A549 (cell line): ENCODE measurements at regions not wholly inside any gene's neighbourhood (a gene's known extent, or its start where the extent isn't known, plus 50 kb on each side); places are given as distances from the start of the nearest gene placed in this dataset.

Experiments used
- BCL3 ChIP-seq: fragments of >200 bp; sonication (Bioruptor Twin); formaldehyde crosslinking; IDR thresholded peaks from 3 replicates; pipeline ENCODE4 v1.6.1; 2016
- CHD2 ChIP-seq: fragments of 150-350 bp; IDR thresholded peaks from 2 replicates; pipeline ENCODE4 v1.6.1; 2014; ENCODE audit warnings: low read length; ENCODE audit not compliant: partially characterized antibody
- CTCF ChIP-seq: fragments of >200 bp; sonication (Bioruptor Twin); formaldehyde crosslinking; IDR thresholded peaks from 3 replicates; pipeline ENCODE4 v1.5.1; 2016
- EP300 ChIP-seq, 2 experiments: fragments of >200 bp; sonication (Bioruptor Twin); formaldehyde crosslinking; IDR thresholded peaks; 2 replicates in 1 of 2; 3 replicates in 1 of 2; pipeline ENCODE4 v1.6.1; 2016 to 2017
- JUNB ChIP-seq: fragments of >200 bp; sonication (Bioruptor Twin); formaldehyde crosslinking; IDR thresholded peaks from 2 replicates; pipeline ENCODE4 v1.6.1; 2016
- MAX ChIP-seq: IDR thresholded peaks from 2 replicates; pipeline ENCODE4 v1.6.1; 2012
- MAZ ChIP-seq: fragments of 150-350 bp; IDR thresholded peaks from 2 replicates; pipeline ENCODE4 v1.6.1; 2014; ENCODE audit warnings: antibody characterized with exemption, low read depth, low read length, borderline replicate concordance
- MYC ChIP-seq: IDR thresholded peaks from 2 replicates; pipeline ENCODE4 v1.6.1; 2012; ENCODE audit warnings: mild to moderate bottlenecking, inconsistent platforms, low read length, improper control_type of control experiment, borderline replicate concordance
- PHF8 ChIP-seq: fragments of 200-600 bp; sonication (generic); IDR thresholded peaks from 2 replicates; pipeline ENCODE4 v1.6.1; 2016; ENCODE audit warnings: low read depth, mild to moderate bottlenecking, antibody characterized with exemption, moderate library complexity, borderline replicate concordance
- POLR2A ChIP-seq: IDR thresholded peaks from 2 replicates; pipeline ENCODE4 v1.6.1; 2012; ENCODE audit warnings: mild to moderate bottlenecking, low read length
- RAD21 ChIP-seq, 2 experiments: fragments of >200 bp in 1 of 2; sonication (Bioruptor Twin) in 1 of 2; formaldehyde crosslinking in 1 of 2; IDR thresholded peaks in 1 of 2; conservative IDR thresholded peaks in 1 of 2; 2 replicates in 1 of 2; 3 replicates in 1 of 2; pipeline ENCODE4 v1.6.1; 2012 to 2018; ENCODE audit warnings: inconsistent platforms in 1 of 2
- RFX5 ChIP-seq: fragments of 450-650 bp; IDR thresholded peaks from 2 replicates; pipeline ENCODE4 v1.7.1; 2014; ENCODE audit warnings: antibody characterized with exemption, mild to moderate bottlenecking, moderate library complexity
- ZNF302 ChIP-seq: fragments of 250-450 bp; sonication (Bioruptor Pico); IDR thresholded peaks from 2 replicates; pipeline ENCODE4 v1.9.0; 2021; ENCODE audit warnings: inconsistent platforms, mild to moderate bottlenecking, moderate library complexity

- TF ChIP-seq CTCF (no peak), POLR2A (no peak), RAD21 (conservative IDR thresholded peaks at IDR 0.05 in 1 of 2, IDR thresholded peaks at IDR 0.05 in 1 of 2) (no peak), BCL3 (no peak), MAX (no peak), MAZ (no peak), PHF8 (no peak), EP300 (IDR thresholded peaks at IDR 0.05) (no peak), RFX5 (no peak), CHD2 (no peak), JUNB (no peak), ZNF302 (CRISPR knock-in tag) (no peak), MYC (no peak)
Observed at GRCh38 chr7:112669306-112669705, 120.9 kb downstream of the TMEM168 start.
